ENCODE measurements at regions not wholly inside any gene's neighbourhood (a gene's known extent, or its start where the extent isn't known, plus 50 kb on each side); places are given as distances from the start of the nearest gene placed in this dataset.

DNA sequence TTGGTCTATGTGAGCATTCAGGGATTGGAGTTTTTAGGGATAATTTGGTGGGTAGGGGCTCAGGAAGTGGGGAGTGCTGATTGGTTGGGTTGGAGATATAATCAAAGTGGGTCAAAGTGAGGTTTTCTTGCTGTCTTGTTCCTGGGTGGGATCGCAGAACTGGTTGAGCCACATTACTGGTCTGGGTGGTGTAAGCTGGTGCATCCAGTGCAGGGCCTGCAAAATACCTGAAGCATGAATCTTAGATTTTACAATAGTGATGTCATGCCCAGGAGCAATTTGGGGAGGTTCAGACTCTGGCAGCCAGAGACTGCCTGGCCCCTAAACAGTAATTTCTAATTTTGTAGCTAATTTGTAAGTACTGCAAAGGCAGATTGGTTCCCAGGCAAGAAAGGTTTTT is 665.6 kb upstream of the PRKX start (continued):
- TF ChIP-seq, protein P1, sequence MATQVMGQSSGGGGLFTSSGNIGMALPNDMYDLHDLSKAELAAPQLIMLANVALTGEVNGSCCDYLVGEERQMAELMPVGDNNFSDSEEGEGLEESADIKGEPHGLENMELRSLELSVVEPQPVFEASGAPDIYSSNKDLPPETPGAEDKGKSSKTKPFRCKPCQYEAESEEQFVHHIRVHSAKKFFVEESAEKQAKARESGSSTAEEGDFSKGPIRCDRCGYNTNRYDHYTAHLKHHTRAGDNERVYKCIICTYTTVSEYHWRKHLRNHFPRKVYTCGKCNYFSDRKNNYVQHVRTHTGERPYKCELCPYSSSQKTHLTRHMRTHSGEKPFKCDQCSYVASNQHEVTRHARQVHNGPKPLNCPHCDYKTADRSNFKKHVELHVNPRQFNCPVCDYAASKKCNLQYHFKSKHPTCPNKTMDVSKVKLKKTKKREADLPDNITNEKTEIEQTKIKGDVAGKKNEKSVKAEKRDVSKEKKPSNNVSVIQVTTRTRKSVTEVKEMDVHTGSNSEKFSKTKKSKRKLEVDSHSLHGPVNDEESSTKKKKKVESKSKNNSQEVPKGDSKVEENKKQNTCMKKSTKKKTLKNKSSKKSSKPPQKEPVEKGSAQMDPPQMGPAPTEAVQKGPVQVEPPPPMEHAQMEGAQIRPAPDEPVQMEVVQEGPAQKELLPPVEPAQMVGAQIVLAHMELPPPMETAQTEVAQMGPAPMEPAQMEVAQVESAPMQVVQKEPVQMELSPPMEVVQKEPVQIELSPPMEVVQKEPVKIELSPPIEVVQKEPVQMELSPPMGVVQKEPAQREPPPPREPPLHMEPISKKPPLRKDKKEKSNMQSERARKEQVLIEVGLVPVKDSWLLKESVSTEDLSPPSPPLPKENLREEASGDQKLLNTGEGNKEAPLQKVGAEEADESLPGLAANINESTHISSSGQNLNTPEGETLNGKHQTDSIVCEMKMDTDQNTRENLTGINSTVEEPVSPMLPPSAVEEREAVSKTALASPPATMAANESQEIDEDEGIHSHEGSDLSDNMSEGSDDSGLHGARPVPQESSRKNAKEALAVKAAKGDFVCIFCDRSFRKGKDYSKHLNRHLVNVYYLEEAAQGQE (IDR thresholded peaks at IDR 0.05; ENCODE audit: unreplicated experiment) = no peak
- TF ChIP-seq JUNB (IDR thresholded peaks at IDR 0.05; ENCODE audit: unreplicated experiment) = no peak
- TF ChIP-seq, protein P2, sequence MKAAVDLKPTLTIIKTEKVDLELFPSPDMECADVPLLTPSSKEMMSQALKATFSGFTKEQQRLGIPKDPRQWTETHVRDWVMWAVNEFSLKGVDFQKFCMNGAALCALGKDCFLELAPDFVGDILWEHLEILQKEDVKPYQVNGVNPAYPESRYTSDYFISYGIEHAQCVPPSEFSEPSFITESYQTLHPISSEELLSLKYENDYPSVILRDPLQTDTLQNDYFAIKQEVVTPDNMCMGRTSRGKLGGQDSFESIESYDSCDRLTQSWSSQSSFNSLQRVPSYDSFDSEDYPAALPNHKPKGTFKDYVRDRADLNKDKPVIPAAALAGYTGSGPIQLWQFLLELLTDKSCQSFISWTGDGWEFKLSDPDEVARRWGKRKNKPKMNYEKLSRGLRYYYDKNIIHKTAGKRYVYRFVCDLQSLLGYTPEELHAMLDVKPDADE (IDR thresholded peaks at IDR 0.05) = no peak
- no peak for TF ChIP-seq POLR2AphosphoS5 (IDR thresholded peaks at IDR 0.05; ENCODE audit: low read depth)
- no peak for TF ChIP-seq CREB1 (CRISPR knock-in tag; IDR thresholded peaks at IDR 0.05; ENCODE audit: low read depth)
- no peak for TF ChIP-seq ZNF114 (CRISPR knock-in tag; IDR thresholded peaks at IDR 0.05)

- Histone ChIP-seq H3K4me1 (ENCODE audit: insufficient read depth) (no peaks in the 10 kb centered on the region), H3K9me2 (ENCODE audit: insufficient read depth) (no peaks in the 10 kb centered on the region), H2AFZ (no peak overlapping the region), H3K27me3 (ENCODE audit: insufficient read depth) (no peaks in the 10 kb centered on the region), H3K36me3 (ENCODE audit: insufficient read depth) (no peaks in the 10 kb centered on the region), H3K79me2 (replicated peaks; ENCODE audit: insufficient read depth) (no peaks in the 10 kb centered on the region), H3K4me2 (no peak overlapping the region), H3K27ac (ENCODE audit: low read depth) (no peak overlapping the region), H3F3A (replicated peaks; ENCODE audit: low read depth) (no peaks in the 10 kb centered on the region), H3K4me3 (no peak overlapping the region), H4K20me1 (replicated peaks; ENCODE audit: insufficient read depth) (no peaks in the 10 kb centered on the region)
- ATAC-seq = no peak
- Mint-ChIP-seq H3K36me3 (ENCODE audit: low read depth) (peaks cover 9% of the 10 kb centered on the region; the same call in 2 of the 3 replicates), H3K9me3 (peaks cover 8% of the 10 kb centered on the region), H3K27ac (no peak overlapping the region), H3K4me3 (no peak overlapping the region), H3K27me3 (ENCODE audit: insufficient read depth, low read depth, poor library complexity) (no peaks in the 10 kb centered on the region), H3K4me1 (peaks cover 1% of the 10 kb centered on the region; the same call in 2 of the 3 replicates)
- TF ChIP-seq ZNF331 (CRISPR knock-in tag; IDR thresholded peaks at IDR 0.05; ENCODE audit: low read depth) (no peak), POLR2AphosphoS5 (IDR thresholded peaks at IDR 0.05; ENCODE audit: low read depth) (no peak), CREB1 (CRISPR knock-in tag; IDR thresholded peaks at IDR 0.05; ENCODE audit: low read depth) (no peak), NANOG (IDR thresholded peaks at IDR 0.05; ENCODE audit: borderline replicate concordance) (no peak), STAT1 (IDR thresholded peaks at IDR 0.05; ENCODE audit: unreplicated experiment) (no peak), EZH2 (IDR thresholded peaks at IDR 0.05; ENCODE audit: low read depth, unreplicated experiment) (no peak), JUNB (IDR thresholded peaks at IDR 0.05; ENCODE audit: unreplicated experiment) (no peak), ZNF114 (CRISPR knock-in tag; IDR thresholded peaks at IDR 0.05) (no peak), EZH2phosphoT487 (IDR thresholded peaks at IDR 0.05; ENCODE audit: unreplicated experiment) (no peak)
- TF ChIP-seq, protein P3, sequence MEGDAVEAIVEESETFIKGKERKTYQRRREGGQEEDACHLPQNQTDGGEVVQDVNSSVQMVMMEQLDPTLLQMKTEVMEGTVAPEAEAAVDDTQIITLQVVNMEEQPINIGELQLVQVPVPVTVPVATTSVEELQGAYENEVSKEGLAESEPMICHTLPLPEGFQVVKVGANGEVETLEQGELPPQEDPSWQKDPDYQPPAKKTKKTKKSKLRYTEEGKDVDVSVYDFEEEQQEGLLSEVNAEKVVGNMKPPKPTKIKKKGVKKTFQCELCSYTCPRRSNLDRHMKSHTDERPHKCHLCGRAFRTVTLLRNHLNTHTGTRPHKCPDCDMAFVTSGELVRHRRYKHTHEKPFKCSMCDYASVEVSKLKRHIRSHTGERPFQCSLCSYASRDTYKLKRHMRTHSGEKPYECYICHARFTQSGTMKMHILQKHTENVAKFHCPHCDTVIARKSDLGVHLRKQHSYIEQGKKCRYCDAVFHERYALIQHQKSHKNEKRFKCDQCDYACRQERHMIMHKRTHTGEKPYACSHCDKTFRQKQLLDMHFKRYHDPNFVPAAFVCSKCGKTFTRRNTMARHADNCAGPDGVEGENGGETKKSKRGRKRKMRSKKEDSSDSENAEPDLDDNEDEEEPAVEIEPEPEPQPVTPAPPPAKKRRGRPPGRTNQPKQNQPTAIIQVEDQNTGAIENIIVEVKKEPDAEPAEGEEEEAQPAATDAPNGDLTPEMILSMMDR (conservative IDR thresholded peaks at IDR 0.05; ENCODE audit: low read depth in 2 of 2) = no peak
- TF ChIP-seq, protein P2 (IDR thresholded peaks at IDR 0.05) = no peak
- no peak for DNase-seq (ENCODE audit: low spot score)
Observed at GRCh38 chrX:4373791-4374190, 660.3 kb upstream of the PRKX start.
